Renal pelvis (tissue), 1 donor: ENCODE measurements at regions not wholly inside any gene's neighbourhood (a gene's known extent, or its start where the extent isn't known, plus 50 kb on each side); places are given as distances from the start of the nearest gene placed in this dataset.

ENCODE experiments used
- DNase-seq: peaks from one replicate; pipeline ENCODE4 v3.0.0-alpha.2; 2013

GRCh38 chr3:159818399-159818798 is 170.2 kb upstream of the IL12A start:
- DNase-seq, result no peak

DNA sequence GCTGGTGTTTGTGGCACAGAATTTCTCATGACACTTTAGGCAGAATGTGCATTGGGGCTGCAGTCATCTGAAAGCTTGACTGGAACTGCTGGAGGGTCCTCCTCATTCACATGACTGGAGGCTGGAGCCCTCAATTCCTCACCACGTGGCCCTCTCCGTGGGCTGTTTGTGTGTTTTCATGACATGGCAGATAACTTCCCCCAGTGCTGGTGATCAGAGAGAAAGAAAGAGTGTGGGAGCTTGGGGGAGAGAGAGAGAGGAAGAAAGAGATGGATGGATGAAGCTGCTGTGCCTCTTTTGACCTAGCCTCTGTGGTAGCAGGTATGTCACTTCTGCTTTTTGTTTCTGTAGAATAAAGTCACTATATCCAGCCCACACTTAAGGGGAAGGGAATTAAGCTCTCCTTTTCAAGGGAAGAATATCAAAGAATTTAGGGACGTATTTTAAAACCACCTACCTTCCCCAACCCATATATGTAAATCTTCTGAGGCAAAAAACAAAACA is 169.6 kb upstream of the IL12A start:
- no peak for DNase-seq

DNA sequence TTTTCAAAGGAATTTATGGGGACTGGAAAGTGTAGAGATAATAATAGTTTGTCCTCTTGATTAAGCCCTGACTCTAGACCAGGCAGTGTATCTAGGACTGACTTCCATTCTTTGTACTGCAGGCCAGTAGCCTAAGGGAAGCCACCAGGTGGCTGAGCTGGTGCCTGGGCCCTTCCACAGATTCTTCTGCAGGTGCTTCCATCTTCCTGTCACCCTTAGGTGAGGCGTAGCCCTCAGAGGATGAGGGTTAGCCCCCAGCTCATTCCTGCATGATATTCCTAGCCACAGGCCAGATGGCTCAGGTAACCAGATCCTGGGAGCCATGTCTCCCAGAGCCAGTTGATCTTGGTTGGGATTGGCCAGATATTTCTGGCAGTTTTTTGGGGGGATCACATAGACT is 169.0 kb upstream of the IL12A start:
- no peak for DNase-seq

DNA sequence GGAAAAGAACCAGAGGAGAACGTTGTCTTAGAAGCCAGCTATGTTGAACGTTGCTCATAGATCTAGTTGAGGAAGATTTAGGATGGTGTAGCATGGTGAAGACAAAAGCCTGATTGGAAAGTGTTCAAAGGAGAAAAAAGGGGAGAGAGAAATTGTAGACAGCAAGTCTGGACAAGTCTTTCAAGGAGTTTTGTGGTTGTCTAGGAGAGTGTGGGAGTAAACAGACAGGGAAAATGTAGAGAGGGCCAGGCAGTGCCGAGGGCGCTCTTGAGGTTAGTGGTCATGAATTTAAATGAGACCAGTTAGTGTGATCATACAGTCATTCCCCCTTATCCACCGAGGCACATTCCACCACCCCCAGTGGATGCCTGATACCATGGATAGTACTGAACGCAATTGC is 167.5 kb upstream of the IL12A start:
- no peak for DNase-seq

- no peak for DNase-seq
Observed at GRCh38 chr3:159821736-159822135, 166.9 kb upstream of the IL12A start.

- no peak for DNase-seq
Observed at GRCh38 chr3:159823780-159824179, 164.9 kb upstream of the IL12A start.

GRCh38 chr3:159824333-159824732 is 164.3 kb upstream of the IL12A start:
- no peak for DNase-seq

DNA sequence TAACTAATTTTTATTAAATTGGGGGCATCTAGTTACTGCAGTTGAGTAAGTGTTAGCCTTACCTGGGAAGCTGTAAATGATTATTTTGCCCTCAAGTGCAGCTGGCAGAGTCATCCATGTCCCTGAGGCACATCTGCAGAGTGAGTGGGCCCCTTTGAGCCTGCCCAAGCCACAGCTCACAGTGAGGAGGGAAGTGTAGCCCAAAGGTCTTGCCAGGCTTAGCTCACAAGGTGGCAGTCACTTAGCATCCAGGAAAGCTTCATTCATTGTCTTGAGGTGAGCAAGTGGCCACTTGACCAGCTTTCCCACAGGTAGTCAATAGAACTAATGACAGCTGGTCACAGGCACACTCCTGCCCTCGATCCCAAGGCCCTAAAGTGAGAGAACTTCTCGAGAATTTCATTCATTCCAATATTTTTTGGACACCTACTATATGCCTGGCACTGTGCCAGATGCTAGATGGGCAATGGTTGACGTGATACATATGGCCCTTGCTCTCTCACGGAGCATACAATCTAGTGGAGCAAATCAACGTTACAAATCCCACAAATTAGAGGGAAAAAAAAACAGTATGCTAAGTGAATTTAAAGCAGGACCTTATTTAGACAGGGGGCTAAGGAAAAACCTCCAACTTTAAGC is 163.3 kb upstream of the IL12A start:
- no peak for DNase-seq

DNA sequence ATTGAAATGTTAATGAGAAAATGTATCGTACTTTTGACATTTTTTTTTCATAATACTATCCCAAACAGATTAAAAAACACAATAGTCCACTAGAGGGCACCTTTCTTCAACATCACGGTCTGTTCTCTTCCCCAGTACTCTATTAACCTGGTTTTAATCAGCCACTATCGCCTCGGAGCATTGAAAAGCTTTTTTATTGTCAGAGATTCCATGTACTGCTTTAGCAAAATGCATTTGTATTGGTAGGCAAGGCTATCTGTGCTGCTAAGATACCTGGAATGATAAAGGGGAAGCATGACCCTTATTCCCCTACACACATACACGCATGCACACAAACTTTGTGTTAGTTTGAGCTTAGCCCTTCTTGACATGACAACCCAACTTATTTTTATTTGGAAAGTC is 160.1 kb upstream of the IL12A start:
- DNase-seq, result no peak

- no peak for DNase-seq
Observed at GRCh38 chr3:159829056-159829455, 159.6 kb upstream of the IL12A start.

GRCh38 chr3:159829539-159830227 is 159.0 kb upstream of the IL12A start:
- no peak for DNase-seq

DNA sequence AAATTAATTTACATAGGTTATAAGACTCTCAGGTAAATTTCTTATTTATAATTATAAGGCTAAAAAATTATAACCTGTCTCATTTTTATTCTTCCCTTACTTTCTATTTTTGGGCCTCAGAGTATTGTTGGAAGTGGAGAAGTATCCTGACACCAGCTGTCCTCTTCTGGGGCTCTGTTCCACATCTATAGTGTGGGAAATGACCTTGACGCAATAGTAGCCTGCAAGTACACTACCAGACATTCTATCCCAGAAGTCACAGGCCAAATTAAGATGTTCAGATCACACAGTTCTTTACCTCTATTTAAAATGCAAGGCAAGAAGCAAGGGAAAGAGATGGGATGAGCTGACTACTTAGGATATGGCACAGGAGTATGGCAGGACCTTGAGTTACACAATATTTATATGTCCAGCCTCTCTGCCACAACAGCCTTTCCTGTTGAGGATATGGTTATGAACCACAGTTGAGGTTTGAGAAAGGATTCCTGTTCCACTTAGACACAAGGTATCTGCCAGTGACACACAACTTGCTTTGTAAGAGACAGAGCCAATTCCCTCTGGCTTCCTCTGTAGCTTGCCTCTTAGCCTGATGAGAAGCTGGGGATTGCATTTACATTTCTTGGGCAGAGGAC is 158.0 kb upstream of the IL12A start:
- DNase-seq, result no peak

DNA sequence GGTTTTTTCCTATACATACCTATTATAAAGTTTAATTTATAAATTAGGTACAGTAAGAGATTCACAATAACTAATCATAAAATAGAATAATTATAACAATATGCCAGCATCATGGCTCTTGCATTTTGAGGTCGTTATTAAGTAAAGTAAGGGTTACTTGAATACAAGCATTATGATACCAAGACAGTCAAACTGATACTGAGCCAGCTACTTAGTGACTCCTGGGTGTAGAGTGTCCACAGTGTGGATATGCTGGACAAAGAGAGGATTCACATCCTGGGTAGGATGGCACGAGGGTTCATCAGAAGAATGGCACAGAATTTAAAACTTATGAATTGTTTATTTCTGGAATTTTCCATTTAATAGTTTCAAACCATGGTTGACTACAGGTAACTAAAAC is 157.2 kb upstream of the IL12A start:
- DNase-seq, result no peak

DNA sequence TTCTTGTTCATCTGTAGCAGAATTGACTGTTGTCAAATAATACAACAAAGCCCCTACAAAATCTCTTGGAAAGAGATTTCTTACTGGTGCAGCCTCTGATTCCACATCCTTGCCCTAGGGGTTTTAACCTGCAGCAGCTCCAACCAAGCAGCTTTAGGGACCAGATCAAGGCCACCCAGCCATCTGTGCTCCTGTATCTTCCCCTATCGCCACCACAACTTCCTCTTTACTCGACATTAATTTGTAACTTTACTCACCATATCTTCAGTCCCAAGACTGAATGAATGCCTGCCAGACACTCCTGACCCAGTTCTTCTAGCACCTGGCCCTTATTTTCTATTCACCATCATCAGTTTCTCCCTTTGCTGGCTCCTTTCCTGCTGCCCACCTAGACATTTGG is 156.6 kb upstream of the IL12A start:
- DNase-seq, result no peak

DNA sequence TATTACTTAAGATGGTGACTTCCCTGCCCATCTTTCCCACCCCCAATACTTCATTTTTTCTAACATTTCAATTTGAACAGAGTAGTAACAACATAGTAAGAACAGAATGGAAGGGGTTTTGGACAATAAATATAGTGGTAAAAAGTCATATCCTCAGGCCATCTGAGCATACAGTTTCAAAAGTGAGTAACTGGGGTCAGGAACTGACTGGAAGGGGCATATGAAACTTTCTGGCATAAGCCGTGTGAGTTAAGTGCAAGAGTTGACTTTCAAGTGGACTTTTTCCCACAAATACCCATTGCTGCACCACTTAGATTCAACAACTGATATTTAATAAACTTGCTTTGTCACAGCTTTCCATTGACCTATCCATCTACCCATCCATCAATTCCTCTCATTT is 153.5 kb upstream of the IL12A start:
- DNase-seq, result no peak

- no peak for DNase-seq
Observed at GRCh38 chr3:159837725-159838124, 150.9 kb upstream of the IL12A start.

DNA sequence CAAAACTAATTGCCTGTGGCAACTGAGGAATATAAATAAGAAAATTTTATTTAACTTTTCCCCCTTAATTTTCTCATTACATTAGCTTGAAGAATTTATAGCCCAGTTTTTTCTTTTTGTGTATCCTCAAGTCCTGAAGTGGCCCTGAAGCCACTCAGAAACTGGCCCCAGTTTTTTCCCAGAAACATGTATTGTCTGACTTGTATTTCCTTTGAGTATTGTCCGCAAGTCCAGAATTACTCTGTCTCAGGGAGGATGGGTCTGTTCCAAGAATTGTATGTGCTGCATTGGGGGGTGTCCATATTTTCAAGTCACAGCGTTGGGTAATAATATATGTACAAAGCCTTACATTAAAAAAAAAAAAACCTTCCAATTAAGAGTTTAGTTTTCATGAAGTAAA is 149.7 kb upstream of the IL12A start:
- DNase-seq, result no peak

GRCh38 chr3:159839561-159840379 is 148.9 kb upstream of the IL12A start, which contains the start of gene SCHIP1:
TSS of gene SCHIP1 (plus strand) at chr3:159839861.
- no peak for DNase-seq

DNA sequence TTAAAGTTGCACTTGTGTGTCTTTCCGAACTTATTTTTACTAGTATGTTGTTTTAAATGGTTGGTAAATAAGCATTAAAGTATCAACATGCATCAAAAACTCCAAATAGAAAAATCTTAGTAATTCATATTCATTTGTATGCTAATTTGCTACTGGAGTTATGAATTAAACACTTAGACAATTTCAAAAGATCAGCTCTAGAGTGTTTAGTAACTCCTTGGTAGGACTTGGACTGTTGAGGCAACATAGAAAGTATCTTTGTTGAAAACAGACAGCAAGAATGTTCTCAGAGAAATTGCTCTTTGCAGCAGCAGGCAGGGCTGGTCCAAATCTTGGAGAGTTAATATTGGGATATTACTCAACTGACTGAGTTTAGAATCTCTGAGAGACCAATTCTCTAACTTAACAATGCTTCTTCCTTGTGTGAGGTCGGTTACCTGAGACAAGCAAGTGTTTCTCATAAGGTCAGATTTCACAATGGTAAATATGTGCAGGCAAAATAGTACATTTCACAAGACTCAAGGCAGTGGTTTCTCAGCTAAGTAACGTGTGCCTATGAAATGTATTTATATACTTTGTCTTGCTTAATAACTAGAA is 147.8 kb upstream of the IL12A start:
- DNase-seq, result no peak

DNA sequence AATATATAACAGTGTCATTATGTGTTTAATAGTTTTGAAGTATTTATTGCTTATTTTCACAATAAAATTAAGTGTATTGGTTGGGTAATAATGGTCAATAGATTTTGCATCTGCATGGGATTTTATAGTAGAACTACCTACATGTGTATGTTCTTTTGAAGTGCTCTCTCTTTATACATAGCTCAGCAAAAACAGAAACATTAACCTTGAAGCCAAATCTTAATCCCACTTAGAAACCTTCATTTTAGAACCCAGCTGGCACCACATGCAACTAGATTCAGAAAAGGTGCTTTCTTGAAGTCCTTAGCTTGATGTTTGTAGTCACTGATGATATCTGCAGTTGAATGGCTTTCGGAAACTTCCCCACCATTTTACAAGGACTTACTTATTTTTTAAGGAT is 146.9 kb upstream of the IL12A start:
- DNase-seq, result no peak

DNA sequence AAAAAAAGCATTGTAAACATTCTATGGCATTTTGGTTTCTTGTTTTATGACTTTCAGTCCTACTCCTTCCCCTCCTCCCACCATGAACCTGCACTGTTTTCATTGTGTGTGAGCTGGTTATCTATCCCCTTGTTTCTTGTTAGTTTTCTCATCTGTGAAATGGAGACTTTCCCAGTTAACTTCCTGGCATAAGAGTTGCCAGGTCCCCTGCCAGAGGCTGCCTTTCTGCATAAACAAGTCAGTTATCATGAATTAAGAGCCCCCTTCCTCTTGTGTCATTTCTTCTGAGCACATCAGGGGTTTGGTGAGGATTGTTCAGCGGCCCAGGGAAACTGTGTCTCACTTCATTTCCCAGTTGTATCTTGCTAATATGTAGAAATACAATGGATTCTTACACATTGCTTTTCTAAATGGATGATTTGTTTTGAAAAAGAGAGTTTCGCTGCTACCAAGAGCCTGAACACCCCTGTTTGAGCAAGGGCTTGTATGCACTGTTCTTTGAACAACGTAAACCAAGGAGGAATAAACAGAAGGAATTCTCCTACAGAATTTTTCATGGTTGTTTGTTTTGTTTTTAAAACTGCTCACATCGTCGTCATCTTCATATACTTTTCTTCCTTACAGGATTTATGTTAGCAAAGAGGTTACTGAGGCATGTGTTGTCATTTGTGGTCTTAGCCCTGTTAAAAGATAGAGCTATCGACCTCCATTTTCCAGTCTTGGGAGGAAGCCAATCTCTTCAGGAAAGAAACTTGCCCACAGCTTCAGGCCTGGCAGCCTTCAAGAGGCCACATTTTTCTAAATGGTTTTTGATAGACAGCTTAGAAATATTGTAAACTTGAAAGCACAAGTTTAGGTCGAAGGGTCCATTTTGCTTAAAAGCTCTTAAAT is 144.6 kb upstream of the IL12A start:
- DNase-seq, result no peak
